ENCODE measurements at regions not wholly inside any gene's neighbourhood (a gene's known extent, or its start where the extent isn't known, plus 50 kb on each side); places are given as distances from the start of the nearest gene placed in this dataset.

DNA sequence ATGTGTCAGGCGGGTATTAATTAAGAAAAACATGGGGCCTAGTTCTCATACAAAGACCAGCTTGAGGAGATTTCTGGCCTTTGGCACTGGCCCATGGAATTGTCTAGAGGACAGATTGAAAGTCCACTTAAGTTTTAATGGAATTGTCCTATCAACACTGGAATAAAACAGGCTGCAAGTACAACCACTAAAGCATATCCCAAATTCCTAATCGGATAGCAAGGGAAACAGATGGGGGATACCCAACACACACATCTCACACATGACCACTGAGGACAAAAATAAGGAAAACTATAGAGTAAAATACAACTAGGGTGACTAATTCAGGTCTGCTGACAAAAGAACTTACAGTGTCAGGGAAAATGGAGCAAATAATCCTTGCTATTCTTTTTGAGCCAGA is 167.8 kb downstream of the GASK1B start:
- Histone ChIP-seq H3K4me3 (no peak overlapping the region), H3K27ac (no peak overlapping the region), H3K27me3 (replicated peaks; ENCODE audit: insufficient read depth) (no peaks in the 10 kb centered on the region), H3K4me1 (ENCODE audit: control insufficient read depth in 1 of 2, low read depth in 2 of 2) (peaks cover 24 to 38% of the 10 kb centered on the region in 2 donors), H3K9me3 (no peaks in the 10 kb centered on the region), H3K36me3 (no peaks in the 10 kb centered on the region)
- TF ChIP-seq, protein P1, sequence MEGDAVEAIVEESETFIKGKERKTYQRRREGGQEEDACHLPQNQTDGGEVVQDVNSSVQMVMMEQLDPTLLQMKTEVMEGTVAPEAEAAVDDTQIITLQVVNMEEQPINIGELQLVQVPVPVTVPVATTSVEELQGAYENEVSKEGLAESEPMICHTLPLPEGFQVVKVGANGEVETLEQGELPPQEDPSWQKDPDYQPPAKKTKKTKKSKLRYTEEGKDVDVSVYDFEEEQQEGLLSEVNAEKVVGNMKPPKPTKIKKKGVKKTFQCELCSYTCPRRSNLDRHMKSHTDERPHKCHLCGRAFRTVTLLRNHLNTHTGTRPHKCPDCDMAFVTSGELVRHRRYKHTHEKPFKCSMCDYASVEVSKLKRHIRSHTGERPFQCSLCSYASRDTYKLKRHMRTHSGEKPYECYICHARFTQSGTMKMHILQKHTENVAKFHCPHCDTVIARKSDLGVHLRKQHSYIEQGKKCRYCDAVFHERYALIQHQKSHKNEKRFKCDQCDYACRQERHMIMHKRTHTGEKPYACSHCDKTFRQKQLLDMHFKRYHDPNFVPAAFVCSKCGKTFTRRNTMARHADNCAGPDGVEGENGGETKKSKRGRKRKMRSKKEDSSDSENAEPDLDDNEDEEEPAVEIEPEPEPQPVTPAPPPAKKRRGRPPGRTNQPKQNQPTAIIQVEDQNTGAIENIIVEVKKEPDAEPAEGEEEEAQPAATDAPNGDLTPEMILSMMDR (IDR thresholded peaks at IDR 0.05): no peak
- ATAC-seq (ENCODE audit: insufficient number of reproducible peaks, low FRiP score, low read depth) (no peak), DNase-seq (ENCODE audit: low spot score) (no peak)

DNA sequence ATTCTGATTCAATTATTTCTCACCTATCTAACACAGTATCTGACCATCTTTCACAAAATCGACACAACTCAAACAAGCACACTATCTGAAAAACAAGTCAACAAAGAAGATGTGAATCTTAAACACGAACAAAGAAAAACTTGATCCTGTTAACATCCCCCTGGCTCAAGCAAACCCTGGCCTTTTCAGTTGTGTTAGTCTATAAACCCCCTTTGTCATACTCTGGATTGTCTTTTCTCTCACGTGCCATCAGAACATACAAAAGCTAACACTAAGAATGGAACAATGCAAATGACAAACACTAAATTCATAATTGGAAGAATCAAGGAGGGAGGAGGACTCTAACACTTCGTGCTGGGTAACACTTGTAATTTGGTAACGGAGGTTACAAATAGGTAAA is 168.7 kb downstream of the GASK1B start:
- H3K4me1 ChIP-seq (ENCODE audit: control insufficient read depth in 1 of 2, low read depth in 2 of 2): peaks cover 24 to 34% of the 10 kb centered on the region in 2 donors
- DNase-seq (ENCODE audit: low spot score): no peak
- TF ChIP-seq, protein P1 (IDR thresholded peaks at IDR 0.05): no peak
- no peak overlapping the region for H3K27ac ChIP-seq
- H3K36me3 ChIP-seq: no peaks in the 10 kb centered on the region
- no peak for ATAC-seq (ENCODE audit: insufficient number of reproducible peaks, low FRiP score, low read depth)
- H3K9me3 ChIP-seq: no peaks in the 10 kb centered on the region
- H3K4me3 ChIP-seq: no peak overlapping the region
- no peaks in the 10 kb centered on the region for H3K27me3 ChIP-seq (replicated peaks; ENCODE audit: insufficient read depth)

DNA sequence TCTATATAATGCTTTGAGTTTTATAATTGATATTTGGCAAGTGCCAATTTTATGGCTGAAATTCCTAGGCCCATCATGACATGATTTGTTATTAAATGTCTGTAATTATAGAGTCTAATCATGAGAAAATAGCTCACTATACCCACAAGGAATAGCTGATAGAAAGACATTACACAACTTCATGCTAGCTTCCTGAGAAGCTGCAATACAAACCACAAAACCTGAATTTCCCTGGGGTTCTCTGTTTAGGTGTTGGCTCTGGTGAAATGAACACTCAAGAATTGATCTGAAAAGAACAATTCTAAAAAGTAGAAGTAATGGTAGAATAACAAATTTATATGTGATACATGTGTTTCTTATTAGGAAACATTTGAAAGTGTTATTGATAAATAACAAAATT is 169.6 kb downstream of the GASK1B start:
- Histone ChIP-seq H3K27me3 (replicated peaks; ENCODE audit: insufficient read depth) (no peaks in the 10 kb centered on the region), H3K4me3 (no peak overlapping the region), H3K9me3 (no peaks in the 10 kb centered on the region), H3K36me3 (no peaks in the 10 kb centered on the region), H3K4me1 (ENCODE audit: control insufficient read depth in 1 of 2, low read depth in 2 of 2) (peaks cover 22 to 25% of the 10 kb centered on the region in 2 donors), H3K27ac (no peak overlapping the region)
- DNase-seq (ENCODE audit: low spot score) (no peak), ATAC-seq (ENCODE audit: insufficient number of reproducible peaks, low FRiP score, low read depth) (no peak)
- TF ChIP-seq, protein P1 (IDR thresholded peaks at IDR 0.05): no peak

DNA sequence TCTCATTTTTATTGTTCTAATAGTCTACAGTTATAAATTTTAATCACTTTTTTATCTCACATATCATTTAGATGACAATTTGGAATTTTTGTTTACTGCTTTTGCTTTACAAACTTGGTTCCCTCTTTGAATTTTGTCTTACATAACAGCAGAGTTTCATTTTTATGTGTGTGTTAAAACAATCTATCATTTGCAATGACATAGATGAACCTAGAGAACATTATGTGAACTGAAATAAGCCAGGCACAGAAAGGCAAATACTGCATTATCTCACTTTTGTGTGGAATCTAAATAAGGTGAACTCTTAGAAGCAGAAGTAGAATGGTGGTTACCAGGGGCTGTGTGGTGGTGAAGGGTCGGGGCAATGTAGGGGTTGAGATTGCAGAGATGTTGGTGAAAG is 170.7 kb downstream of the GASK1B start:
- Histone ChIP-seq H3K4me1 (ENCODE audit: control insufficient read depth in 1 of 2, low read depth in 2 of 2) (peaks cover 12 to 15% of the 10 kb centered on the region in 2 donors), H3K9me3 (no peaks in the 10 kb centered on the region), H3K27me3 (replicated peaks; ENCODE audit: insufficient read depth) (no peaks in the 10 kb centered on the region), H3K36me3 (no peaks in the 10 kb centered on the region), H3K27ac (no peak overlapping the region), H3K4me3 (no peak overlapping the region)
- TF ChIP-seq, protein P1 (IDR thresholded peaks at IDR 0.05): no peak
- ATAC-seq (ENCODE audit: insufficient number of reproducible peaks, low FRiP score, low read depth) (no peak), DNase-seq (ENCODE audit: low spot score) (no peak)

DNA sequence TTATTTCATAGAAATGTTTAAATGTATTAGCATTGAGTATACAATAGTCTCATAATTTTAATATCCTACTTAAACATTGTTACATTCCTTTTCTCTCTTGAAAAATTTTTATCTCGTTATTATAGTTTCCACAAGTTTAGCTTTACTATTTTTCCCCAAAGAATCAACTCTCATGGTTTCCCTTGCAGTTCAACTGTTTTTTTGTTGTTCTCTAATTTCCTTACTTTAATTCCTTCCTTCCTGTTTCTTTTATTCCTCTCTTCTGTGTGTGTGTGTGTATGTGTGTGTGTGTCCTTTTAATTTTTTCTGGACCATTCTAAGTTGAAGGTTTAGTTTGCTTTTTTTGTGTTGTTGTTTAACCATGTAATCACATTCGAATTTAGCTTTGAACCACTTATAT is 171.1 kb downstream of the GASK1B start:
- Histone ChIP-seq H3K27ac (no peak overlapping the region), H3K9me3 (no peaks in the 10 kb centered on the region), H3K27me3 (replicated peaks; ENCODE audit: insufficient read depth) (no peaks in the 10 kb centered on the region), H3K4me1 (ENCODE audit: control insufficient read depth in 1 of 2, low read depth in 2 of 2) (peaks cover 8 to 11% of the 10 kb centered on the region in 2 donors), H3K4me3 (no peak overlapping the region), H3K36me3 (no peaks in the 10 kb centered on the region)
- TF ChIP-seq, protein P1 (IDR thresholded peaks at IDR 0.05): no peak
- ATAC-seq (ENCODE audit: insufficient number of reproducible peaks, low FRiP score, low read depth) (no peak), DNase-seq (ENCODE audit: low spot score) (no peak)

Measured in thoracic aorta (tissue), 2 donors.